HG03097 (cell line): ENCODE measurements at regions not wholly inside any gene's neighbourhood (a gene's known extent, or its start where the extent isn't known, plus 50 kb on each side); places are given as distances from the start of the nearest gene placed in this dataset.

Experiments
- ATAC-seq: cut with Tn5 transposase; IDR thresholded peaks from one replicate; pipeline ENCODE4 v1.9.1; 2021; ENCODE audit not compliant: unreplicated experiment, low FRiP score

GRCh38 chr3:105923140-105923539 lies 54.3 kb upstream of the CBLB start:
- ATAC-seq = no peak

- no peak for ATAC-seq
Observed at GRCh38 chr3:105927741-105928140, 58.9 kb upstream of the CBLB start.

GRCh38 chr3:105930733-105931132 lies 61.9 kb upstream of the CBLB start:
- ATAC-seq = no peak

- no peak for ATAC-seq
Observed at GRCh38 chr3:105931500-105931899, 62.7 kb upstream of the CBLB start.

- ATAC-seq = no peak
Observed at GRCh38 chr3:105933871-105934270, 65.1 kb upstream of the CBLB start.

- no peak for ATAC-seq
Observed at GRCh38 chr3:105938101-105938500, 69.3 kb upstream of the CBLB start.

GRCh38 chr3:105938806-105939205 lies 70.0 kb upstream of the CBLB start:
- ATAC-seq = no peak

- ATAC-seq = no peak
Observed at GRCh38 chr3:105944276-105944675, 75.5 kb upstream of the CBLB start.

- no peak for ATAC-seq
Observed at GRCh38 chr3:105944721-105945120, 75.9 kb upstream of the CBLB start.

GRCh38 chr3:105948101-105948500 lies 79.3 kb upstream of the CBLB start:
- no peak for ATAC-seq

GRCh38 chr3:105950881-105951600 lies 82.2 kb upstream of the CBLB start:
- ATAC-seq = no peak

- ATAC-seq = no peak
Observed at GRCh38 chr3:105953831-105954230, 85.0 kb upstream of the CBLB start.

- no peak for ATAC-seq
Observed at GRCh38 chr3:105956306-105956705, 87.5 kb upstream of the CBLB start.

- ATAC-seq = no peak
Observed at GRCh38 chr3:105957722-105958121, 88.9 kb upstream of the CBLB start.

GRCh38 chr3:105958237-105959000 lies 89.6 kb upstream of the CBLB start:
- no peak for ATAC-seq

- ATAC-seq = no peak
Observed at GRCh38 chr3:105959851-105960250, 91.0 kb upstream of the CBLB start.

- ATAC-seq = no peak
Observed at GRCh38 chr3:105960381-105960780, 91.6 kb upstream of the CBLB start.

- ATAC-seq = no peak
Observed at GRCh38 chr3:105963161-105963560, 94.3 kb upstream of the CBLB start.

- no peak for ATAC-seq
Observed at GRCh38 chr3:105965384-105965783, 96.6 kb upstream of the CBLB start.

- no peak for ATAC-seq
Observed at GRCh38 chr3:105967117-105967516, 98.3 kb upstream of the CBLB start.

GRCh38 chr3:105970283-105970682 lies 101.5 kb upstream of the CBLB start:
- no peak for ATAC-seq

GRCh38 chr3:105972069-105972468 lies 103.3 kb upstream of the CBLB start:
- no peak for ATAC-seq
